ENCODE measurements at regions not wholly inside any gene's neighbourhood (a gene's known extent, or its start where the extent isn't known, plus 50 kb on each side); places are given as distances from the start of the nearest gene placed in this dataset.

- TF ChIP-seq, protein P1, sequence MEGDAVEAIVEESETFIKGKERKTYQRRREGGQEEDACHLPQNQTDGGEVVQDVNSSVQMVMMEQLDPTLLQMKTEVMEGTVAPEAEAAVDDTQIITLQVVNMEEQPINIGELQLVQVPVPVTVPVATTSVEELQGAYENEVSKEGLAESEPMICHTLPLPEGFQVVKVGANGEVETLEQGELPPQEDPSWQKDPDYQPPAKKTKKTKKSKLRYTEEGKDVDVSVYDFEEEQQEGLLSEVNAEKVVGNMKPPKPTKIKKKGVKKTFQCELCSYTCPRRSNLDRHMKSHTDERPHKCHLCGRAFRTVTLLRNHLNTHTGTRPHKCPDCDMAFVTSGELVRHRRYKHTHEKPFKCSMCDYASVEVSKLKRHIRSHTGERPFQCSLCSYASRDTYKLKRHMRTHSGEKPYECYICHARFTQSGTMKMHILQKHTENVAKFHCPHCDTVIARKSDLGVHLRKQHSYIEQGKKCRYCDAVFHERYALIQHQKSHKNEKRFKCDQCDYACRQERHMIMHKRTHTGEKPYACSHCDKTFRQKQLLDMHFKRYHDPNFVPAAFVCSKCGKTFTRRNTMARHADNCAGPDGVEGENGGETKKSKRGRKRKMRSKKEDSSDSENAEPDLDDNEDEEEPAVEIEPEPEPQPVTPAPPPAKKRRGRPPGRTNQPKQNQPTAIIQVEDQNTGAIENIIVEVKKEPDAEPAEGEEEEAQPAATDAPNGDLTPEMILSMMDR (conservative IDR thresholded peaks at IDR 0.05; ENCODE audit: low read depth, low read length), result no peak
- no peak for TF ChIP-seq EZH2 (IDR thresholded peaks at IDR 0.05; ENCODE audit: borderline replicate concordance, low read depth, low read length, poor library complexity, severe bottlenecking)
These were observed 236.0 kb upstream of the NRP1 start for GRCh38 chr10:33570495-33570894.
